ENCODE measurements at regions not wholly inside any gene's neighbourhood (a gene's known extent, or its start where the extent isn't known, plus 50 kb on each side); places are given as distances from the start of the nearest gene placed in this dataset.
"Not testable (repeated sequence)": the region's sequence is repeated elsewhere in the genome, so short reads cannot be mapped to it uniquely, and the experiment has no call there.

DNA sequence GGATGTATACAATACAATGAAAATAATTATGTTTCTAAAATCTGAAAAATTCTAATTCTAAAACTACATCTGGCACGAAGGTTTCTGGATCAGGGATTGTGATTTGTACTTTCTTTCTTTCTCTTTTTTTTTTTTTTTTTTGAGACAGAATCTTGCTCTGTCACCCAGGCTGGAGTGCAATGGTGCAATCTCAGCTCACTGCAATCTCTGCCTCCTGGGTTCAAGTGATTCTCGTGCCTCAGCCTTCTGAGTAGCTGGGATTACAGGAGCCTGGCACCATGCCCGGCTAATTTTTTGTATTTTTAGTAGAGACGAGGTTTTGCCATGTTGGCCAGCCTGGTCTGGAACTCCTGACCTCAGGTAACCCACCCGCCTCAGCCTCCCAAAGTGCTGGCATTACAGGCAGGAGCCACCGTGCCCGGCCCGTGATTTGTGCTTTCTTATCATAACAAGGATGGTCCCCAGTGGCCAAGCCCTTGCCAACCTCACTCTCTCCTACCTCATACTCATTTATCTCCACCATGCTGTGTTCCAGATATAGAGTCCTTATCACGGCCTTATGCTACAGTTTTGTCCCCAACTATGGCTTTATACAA is 279.9 kb downstream of the QDPR start:
- TF ChIP-seq CHD4 (IDR thresholded peaks at IDR 0.05); POLR2A (IDR thresholded peaks at IDR 0.05; ENCODE audit: low read depth, low read length): not testable (repeated sequence)
